Keratinocyte (primary cell): ENCODE measurements at regions not wholly inside any gene's neighbourhood (a gene's known extent, or its start where the extent isn't known, plus 50 kb on each side); places are given as distances from the start of the nearest gene placed in this dataset.

ENCODE experiments used
- DNase-seq: peaks from one replicate; pipeline ENCODE4 v3.0.0-alpha.2; 2011; ENCODE audit warnings: low read depth, missing footprints, low spot score
- FAIRE-seq: peaks from 2 replicates; lab custom pipeline; 2011; peaks lifted over from hg19 to GRCh38; lab: Jason Lieb, UNC
- H2AFZ ChIP-seq: 2 replicates; pipeline ENCODE4 v1.6.0; 2012; ENCODE audit warnings: low read length, control low read depth, inconsistent platforms; ENCODE audit not compliant: control insufficient read depth
- H3K27ac ChIP-seq: 2 replicates; pipeline ENCODE4 v1.5.1; 2011; ENCODE audit warnings: low read length; ENCODE audit not compliant: control insufficient read depth, insufficient read depth
- H3K27me3 ChIP-seq: 3 replicates; pipeline ENCODE4 v1.6.0; 2011; ENCODE audit warnings: low read length; ENCODE audit not compliant: control insufficient read depth, insufficient read depth; ENCODE audit errors: extremely low read depth
- H3K36me3 ChIP-seq, 2 experiments: 2 replicates in 1 of 2; 3 replicates in 1 of 2; pipeline ENCODE4 v1.5.1; 2011; ENCODE audit warnings: low read length in 2 of 2, mild to moderate bottlenecking in 1 of 2; ENCODE audit not compliant: control insufficient read depth in 2 of 2, insufficient read depth in 2 of 2; ENCODE audit errors: extremely low read depth in 1 of 2
- H3K4me1 ChIP-seq: 3 replicates; pipeline ENCODE4 v1.5.1; 2011; ENCODE audit warnings: low read length; ENCODE audit not compliant: control insufficient read depth, insufficient read depth; ENCODE audit errors: extremely low read depth
- H3K4me2 ChIP-seq: 3 replicates; pipeline ENCODE4 v1.6.0; 2011; ENCODE audit warnings: low read depth, low read length; ENCODE audit not compliant: control insufficient read depth, insufficient read depth; ENCODE audit errors: extremely low read depth
- H3K4me3 ChIP-seq, 3 experiments: fragments of 200-600 bp in 1 of 3; sonication (generic) in 1 of 3; 2 replicates in 2 of 3; 3 replicates in 1 of 3; pipeline ENCODE4 v1.5.1; 2011 to 2016; ENCODE audit warnings: low read length in 3 of 3, mild to moderate bottlenecking in 3 of 3, control low read depth in 2 of 3, inconsistent platforms in 1 of 3, low read depth in 1 of 3, mixed read lengths in 1 of 3, mixed run types in 1 of 3, moderate library complexity in 1 of 3; ENCODE audit not compliant: control insufficient read depth in 2 of 3, insufficient read depth in 2 of 3; ENCODE audit errors: extremely low read depth in 1 of 3
- H3K79me2 ChIP-seq: 2 replicates; pipeline ENCODE4 v1.6.0; 2012; ENCODE audit warnings: low read length; ENCODE audit not compliant: control insufficient read depth, insufficient read depth
- H3K9ac ChIP-seq: 3 replicates; pipeline ENCODE4 v1.6.0; 2011; ENCODE audit warnings: low read length; ENCODE audit not compliant: control insufficient read depth, insufficient read depth; ENCODE audit errors: extremely low read depth
- H3K9me1 ChIP-seq: 3 replicates; pipeline ENCODE4 v1.6.0; 2011; ENCODE audit warnings: low read length; ENCODE audit not compliant: control insufficient read depth, insufficient read depth; ENCODE audit errors: extremely low read depth
- H3K9me3 ChIP-seq: 2 replicates; pipeline ENCODE4 v1.5.1; 2012; ENCODE audit warnings: low read depth, low read length; ENCODE audit not compliant: control insufficient read depth
- H4K20me1 ChIP-seq: 3 replicates; pipeline ENCODE4 v1.6.0; 2011; ENCODE audit warnings: low read length; ENCODE audit not compliant: control insufficient read depth, insufficient read depth; ENCODE audit errors: extremely low read depth
- EZH2 ChIP-seq: IDR thresholded peaks from one replicate; pipeline ENCODE4 v1.6.1; 2012; ENCODE audit warnings: inconsistent platforms, mild to moderate bottlenecking, low read length, moderate library complexity
- dilution Hi-C: fragments of 300-500 bp; cut with MboI; formaldehyde crosslinking; loops from one replicate; pipeline ENCODE4 v1.7.0; 2020; ENCODE audit warnings: low sequenced_read_pairs; ENCODE audit not compliant: extremely low pct_ligation_motif_present
- TF ChIP-seq, protein P1 (sequence below), 3 experiments: IDR thresholded peaks in 1 of 3; conservative IDR thresholded peaks in 1 of 3; optimal IDR thresholded peaks in 1 of 3; 2 replicates in 2 of 3; 3 replicates in 1 of 3; pipeline versions ENCODE3 to v1.5.1; 2011; ENCODE audit warnings: low read length in 3 of 3, mild to moderate bottlenecking in 3 of 3, moderate library complexity in 2 of 3, control low read depth in 1 of 3, inconsistent platforms in 1 of 3; ENCODE audit not compliant: insufficient read depth in 2 of 3; ENCODE audit errors: extremely low read depth in 1 of 3

DNA sequence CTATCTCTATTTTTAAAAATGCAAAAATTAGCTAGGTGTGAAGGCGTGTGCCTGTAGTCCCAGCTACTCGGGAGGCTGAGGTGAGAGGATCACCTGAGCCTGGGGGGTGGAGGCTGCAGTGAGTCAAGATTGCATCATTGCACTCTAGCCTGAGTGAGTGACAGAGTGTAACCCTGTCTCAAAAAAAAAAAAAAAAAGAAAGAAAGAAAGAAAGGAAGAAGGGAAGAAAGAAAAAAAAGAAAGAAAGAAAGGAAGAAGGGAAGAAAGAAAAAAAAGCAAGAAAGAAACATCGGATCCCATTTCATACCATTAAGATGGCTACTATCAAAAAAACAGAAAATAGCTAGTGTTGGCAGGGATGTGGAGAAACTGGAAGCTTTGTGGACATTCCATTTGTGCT lies 136.8 kb upstream of the WNT4 start:
- H3K9me1 ChIP-seq, result no peaks in the 10 kb centered on the region
- no peaks in the 10 kb centered on the region for H3K36me3 ChIP-seq
- H3K4me2 ChIP-seq, result no peak overlapping the region
- FAIRE-seq (no peak), DNase-seq (no peak)
- H3K27me3 ChIP-seq, result peaks cover 8% of the 10 kb centered on the region
- H3K9me3 ChIP-seq, result no peaks in the 10 kb centered on the region
- H4K20me1 ChIP-seq, result no peaks in the 10 kb centered on the region
- dilution Hi-C loops, result no loop called here
- no peak overlapping the region for H3K27ac ChIP-seq
- TF ChIP-seq, protein P1, sequence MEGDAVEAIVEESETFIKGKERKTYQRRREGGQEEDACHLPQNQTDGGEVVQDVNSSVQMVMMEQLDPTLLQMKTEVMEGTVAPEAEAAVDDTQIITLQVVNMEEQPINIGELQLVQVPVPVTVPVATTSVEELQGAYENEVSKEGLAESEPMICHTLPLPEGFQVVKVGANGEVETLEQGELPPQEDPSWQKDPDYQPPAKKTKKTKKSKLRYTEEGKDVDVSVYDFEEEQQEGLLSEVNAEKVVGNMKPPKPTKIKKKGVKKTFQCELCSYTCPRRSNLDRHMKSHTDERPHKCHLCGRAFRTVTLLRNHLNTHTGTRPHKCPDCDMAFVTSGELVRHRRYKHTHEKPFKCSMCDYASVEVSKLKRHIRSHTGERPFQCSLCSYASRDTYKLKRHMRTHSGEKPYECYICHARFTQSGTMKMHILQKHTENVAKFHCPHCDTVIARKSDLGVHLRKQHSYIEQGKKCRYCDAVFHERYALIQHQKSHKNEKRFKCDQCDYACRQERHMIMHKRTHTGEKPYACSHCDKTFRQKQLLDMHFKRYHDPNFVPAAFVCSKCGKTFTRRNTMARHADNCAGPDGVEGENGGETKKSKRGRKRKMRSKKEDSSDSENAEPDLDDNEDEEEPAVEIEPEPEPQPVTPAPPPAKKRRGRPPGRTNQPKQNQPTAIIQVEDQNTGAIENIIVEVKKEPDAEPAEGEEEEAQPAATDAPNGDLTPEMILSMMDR (optimal IDR thresholded peaks at IDR 0.05 in 1 of 3, IDR thresholded peaks at IDR 0.05 in 1 of 3, conservative IDR thresholded peaks at IDR 0.05 in 1 of 3; ENCODE audit: extremely low read depth in 1 of 3, insufficient read depth in 2 of 3, low read length in 3 of 3), result no peak
- no peak for TF ChIP-seq EZH2
- no peak overlapping the region for H3K9ac ChIP-seq
- peaks cover 12% of the 10 kb centered on the region for H3K4me1 ChIP-seq
- H3K4me3 ChIP-seq, result no peak overlapping the region
- no peak overlapping the region for H2AFZ ChIP-seq
- H3K79me2 ChIP-seq, result no peaks in the 10 kb centered on the region

DNA sequence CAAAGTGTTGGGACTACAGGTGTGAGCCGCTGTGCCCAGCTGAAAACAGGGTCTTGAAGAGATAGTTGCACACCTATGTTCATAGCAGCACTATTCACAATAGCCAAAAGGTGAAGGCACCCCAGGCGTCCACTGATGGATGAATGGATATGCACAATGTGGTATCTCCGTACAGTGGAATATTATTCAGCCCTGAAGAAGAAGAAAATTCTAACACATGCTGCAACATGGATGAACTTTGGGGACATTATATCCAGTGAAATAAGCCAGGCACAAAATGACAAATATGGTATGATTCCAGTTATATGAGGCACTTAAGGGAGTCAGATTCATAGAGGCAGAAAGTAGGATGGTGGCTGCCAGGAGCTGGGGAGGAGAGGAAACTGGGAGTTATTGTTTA lies 137.6 kb upstream of the WNT4 start:
- H3K27me3 ChIP-seq, result peaks cover 8% of the 10 kb centered on the region
- no peak overlapping the region for H3K4me2 ChIP-seq
- H4K20me1 ChIP-seq, result no peaks in the 10 kb centered on the region
- H3K79me2 ChIP-seq, result no peaks in the 10 kb centered on the region
- no peak overlapping the region for H3K9ac ChIP-seq
- no peaks in the 10 kb centered on the region for H3K36me3 ChIP-seq
- no peaks in the 10 kb centered on the region for H3K9me1 ChIP-seq
- H2AFZ ChIP-seq, result no peak overlapping the region
- no peak for TF ChIP-seq EZH2
- TF ChIP-seq, protein P1 (optimal IDR thresholded peaks at IDR 0.05 in 1 of 3, IDR thresholded peaks at IDR 0.05 in 1 of 3, conservative IDR thresholded peaks at IDR 0.05 in 1 of 3; ENCODE audit: extremely low read depth in 1 of 3, insufficient read depth in 2 of 3, low read length in 3 of 3), result no peak
- DNase-seq (no peak), FAIRE-seq (no peak)
- dilution Hi-C loops, result no loop called here
- no peaks in the 10 kb centered on the region for H3K9me3 ChIP-seq
- no peak overlapping the region for H3K4me3 ChIP-seq
- peaks cover 4% of the 10 kb centered on the region for H3K4me1 ChIP-seq
- H3K27ac ChIP-seq, result no peak overlapping the region
